Inflammatory macrophage treated with lipopolysaccharide for 1 hour (primary cell): ENCODE measurements at regions not wholly inside any gene's neighbourhood (a gene's known extent, or its start where the extent isn't known, plus 50 kb on each side); places are given as distances from the start of the nearest gene placed in this dataset.
"Not testable (repeated sequence)": the region's sequence is repeated elsewhere in the genome, so short reads cannot be mapped to it uniquely, and the experiment has no call there.

Experiments used
- DNase-seq, 2 donors: peaks; one replicate each; pipeline ENCODE4 v3.0.0-alpha.2; 2020 to 2022

DNA sequence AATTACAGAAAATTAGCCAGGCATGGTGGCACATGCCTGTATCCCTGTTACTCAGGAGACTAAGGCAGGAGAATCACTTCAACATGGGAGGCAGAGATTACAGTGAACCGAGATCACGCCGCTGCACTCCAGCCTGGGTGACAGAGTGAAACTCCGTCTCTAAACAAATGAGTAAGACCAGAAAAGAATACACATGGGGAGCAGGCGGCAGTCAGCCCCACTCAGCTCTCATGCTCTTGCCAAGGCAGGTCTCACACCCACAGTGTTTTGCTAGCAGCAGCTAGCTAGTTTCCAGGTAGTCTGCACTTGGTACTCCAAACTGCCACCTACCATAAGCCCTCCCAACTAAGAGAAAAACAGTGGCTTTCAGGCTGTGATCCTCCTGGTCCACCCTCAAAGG is 722.3 kb upstream of the CTNND2 start:
- DNase-seq: no peak

DNA sequence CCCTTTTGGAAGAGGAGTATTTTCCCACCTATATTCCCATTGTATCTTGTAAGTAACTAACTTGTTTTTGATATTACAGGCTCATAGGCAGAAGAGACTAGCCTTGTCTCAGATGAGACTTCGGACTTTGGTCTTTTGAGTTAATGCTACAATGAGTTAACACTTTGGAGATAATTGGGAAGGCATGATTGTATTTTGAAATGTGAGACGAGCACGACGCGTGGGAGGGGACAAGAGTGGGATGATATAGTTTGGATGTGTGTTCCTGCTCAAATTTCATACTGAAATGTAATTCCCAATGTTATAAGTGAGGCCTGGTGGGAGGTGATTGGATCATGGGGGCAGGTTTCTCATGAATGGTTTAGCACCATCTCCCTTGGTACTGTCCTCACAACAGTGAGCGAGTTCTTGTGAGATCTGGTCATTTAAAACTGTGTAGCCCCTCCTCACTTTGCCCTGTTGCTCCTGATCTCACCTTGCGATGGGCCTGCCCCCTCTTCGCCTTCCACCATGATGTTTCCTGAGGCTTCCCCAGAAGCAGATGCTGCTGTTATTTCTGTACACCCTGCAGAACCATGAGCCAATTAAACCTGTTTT is 721.5 kb upstream of the CTNND2 start:
- no peak for DNase-seq

DNA sequence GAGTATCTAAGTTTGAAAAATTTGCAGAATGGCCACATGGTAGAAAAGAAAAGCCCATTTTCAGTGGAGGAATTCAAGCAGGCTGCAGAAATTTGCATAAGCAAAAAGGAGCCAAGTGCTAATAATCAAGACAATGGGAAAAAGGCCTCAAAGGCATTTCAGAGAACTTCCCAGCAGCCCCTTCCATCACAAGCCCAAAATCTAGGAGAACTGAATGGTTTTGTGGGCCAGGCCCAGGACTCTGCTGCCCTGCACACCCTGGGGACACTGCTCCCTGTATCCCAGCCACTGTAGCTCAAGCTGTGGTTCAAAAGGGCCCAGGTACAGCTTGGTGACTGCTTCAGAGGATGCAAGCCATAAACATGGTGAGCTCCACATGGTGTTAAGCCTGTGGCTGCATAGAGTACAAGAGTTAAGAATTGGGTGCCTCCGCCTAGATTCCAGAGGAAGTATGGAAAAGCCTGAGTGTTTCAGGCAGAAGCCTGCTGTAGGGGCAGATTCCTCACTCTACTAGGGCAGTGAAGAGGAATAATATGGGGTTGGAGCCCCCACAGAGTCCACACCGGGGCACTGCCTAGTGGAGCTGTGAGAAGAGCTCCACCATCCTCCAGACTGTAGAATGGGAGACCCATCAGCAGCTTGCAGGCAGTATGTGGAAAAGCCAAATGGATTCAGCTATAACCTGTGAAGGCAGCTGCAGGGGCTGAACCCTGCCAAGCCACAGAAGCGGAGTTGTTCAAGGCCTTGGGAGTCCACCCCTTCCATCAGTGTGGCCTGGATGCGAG is 720.7 kb upstream of the CTNND2 start:
- DNase-seq: no peak

DNA sequence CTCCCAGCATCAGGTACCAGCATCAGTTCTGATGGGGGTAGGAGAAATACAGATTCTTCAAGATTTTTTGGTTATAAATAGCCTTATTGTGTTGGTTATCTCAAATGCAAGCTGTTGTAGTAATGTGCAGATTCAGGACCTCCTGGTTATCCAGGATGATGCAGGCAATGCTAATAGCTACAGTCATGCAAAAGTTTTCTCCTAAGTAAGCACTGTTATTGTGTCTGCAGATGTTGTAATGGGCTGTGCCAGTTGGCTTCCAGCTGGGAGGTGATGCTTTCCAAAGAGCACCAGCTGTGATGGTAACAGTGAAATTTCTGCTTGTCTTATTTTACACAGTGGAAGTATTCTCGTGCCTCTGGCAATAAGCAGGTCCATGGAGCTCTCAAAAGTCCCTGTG is 719.2 kb upstream of the CTNND2 start:
- DNase-seq: no peak

DNA sequence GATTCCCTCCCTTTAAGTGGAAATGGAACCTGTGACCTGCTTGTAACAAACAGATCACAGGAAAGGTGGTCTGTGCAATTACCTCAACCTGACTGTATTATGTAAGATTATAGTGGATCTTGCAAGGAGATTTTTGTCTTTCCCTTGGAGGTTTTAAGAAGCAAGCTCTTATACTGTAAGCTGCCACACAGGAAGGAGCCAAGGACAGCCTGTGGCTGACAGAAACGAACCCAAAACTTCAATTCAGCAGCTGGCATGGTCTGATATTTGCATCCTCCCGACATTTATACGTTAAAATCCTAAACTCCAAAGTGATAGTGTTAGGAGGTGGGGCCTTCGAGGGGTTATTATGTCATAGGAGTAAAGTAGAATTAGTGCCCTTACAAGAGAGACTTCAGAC is 711.8 kb upstream of the CTNND2 start:
- DNase-seq: no peak

DNA sequence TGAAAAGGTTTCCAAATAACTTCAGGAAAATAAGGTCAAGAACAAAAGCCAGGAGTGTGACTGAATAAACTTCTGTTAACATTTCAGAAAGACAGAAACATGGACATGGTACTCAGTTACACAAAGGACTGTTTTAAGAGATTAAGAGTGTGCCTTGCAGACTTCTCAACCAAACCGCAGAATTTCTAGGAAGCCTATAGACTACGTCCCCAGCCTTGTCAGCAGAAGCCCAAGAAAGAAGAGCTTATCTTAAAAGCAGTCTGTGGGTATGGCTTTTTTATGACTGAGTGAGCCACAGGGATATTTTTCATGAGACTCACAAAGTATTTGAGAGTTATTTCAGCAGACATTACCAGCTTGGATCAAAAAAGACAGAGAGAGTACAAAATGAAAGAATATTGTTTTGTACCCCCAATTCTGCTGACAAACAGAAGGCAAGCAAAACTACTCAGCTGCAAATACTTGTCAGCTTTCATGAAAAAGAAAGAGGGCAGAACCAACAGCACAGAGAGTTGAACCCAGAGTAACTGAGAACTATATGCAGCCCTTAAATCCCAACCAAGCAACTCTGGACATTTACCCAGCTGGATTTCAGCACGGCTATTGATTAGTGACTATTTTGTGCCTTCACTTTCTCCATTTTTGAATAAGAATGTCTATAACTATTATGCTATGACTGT is 711.0 kb upstream of the CTNND2 start:
- no peak for DNase-seq

DNA sequence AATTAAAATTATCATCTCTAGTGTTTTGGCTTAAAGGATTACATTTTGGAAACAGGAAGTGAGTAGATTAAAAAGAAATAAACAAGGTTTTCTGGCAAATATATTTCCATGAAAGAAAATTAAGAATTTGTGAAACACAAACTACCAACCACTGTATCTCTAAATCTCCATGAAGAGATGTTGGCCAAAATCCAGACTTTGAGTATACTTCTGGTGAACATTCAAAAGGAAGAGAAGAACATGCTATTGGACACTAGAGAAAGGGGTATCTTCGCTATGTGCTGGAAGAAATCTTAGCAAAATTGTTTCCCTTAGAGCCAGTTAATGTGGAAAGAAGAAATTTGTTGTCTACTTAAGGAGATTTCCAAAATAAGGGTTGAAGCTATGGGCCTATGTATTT is 710.4 kb upstream of the CTNND2 start:
- no peak for DNase-seq

DNA sequence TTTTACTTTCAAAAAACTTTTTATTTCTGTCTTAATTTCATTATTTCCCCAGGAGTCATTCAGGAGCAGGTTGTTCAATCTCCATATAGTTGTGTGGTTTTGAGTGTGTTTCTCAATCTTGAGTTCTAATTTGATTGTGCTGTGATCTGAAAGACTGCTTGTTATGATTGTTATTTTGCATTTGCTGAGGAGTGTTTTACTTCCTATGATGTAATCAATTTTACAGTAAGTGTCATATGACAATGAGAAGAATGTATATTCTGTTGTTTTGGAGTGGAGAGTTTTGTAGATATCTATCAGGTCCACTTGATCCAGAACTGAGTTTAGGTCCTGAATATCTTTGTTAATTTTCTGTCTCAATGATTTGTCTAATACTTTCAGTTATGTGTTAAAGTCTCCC is 706.9 kb upstream of the CTNND2 start:
- no peak for DNase-seq

DNA sequence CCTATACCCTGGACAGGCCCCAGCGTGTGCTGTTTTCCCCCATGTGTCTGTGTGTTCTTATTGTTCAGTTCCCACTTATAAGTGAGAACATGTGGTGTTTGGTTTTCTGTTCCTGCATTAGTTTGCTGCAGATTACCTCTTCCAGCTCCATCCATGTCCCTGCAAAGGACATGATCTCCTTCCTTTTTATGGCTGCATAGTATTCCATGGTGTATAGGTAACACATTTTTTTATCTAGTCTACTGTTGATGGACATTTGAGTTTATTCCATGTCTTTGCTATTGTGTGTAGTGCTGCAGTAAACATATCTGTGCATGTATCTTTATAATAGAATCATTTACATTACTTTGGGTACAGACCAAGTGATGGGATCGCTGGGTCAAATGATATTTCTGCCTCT is 703.6 kb upstream of the CTNND2 start:
- DNase-seq: not testable (repeated sequence)

DNA sequence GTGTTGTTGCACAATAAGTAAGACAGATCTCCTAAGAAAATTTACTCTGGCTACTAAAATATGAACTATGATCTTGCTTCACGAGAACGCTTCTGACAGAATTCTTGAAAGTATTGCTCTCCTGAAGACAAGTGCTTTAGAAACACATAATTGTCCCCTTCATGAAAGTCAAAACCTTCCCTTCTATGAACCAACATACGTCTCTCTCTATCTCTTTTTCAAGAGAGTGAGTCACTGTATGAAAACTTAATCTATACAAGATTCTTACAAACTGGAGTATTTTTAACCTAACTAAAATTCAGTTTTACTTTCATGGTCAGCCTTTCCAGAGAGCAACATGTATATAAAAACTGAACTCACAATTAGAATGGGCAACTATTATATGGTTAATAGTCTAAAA is 688.0 kb upstream of the CTNND2 start:
- no peak for DNase-seq

DNA sequence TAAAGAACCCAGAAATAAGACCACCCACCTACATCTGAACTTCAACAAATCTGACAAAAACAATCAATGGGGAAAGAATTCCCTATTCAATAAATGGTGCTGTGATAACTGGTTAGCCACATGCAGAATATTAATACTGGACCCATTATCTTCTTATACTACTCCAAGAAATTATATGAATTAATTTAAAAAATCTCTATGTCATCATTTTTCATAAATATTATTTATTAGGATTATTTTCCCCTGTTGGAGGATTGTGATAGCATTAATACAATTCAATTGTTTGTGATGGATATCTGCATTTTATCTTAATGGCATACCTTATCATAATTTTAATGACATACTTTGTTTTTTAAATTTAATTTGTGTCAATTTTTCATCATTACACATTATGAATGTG is 682.2 kb upstream of the CTNND2 start:
- DNase-seq: no peak

DNA sequence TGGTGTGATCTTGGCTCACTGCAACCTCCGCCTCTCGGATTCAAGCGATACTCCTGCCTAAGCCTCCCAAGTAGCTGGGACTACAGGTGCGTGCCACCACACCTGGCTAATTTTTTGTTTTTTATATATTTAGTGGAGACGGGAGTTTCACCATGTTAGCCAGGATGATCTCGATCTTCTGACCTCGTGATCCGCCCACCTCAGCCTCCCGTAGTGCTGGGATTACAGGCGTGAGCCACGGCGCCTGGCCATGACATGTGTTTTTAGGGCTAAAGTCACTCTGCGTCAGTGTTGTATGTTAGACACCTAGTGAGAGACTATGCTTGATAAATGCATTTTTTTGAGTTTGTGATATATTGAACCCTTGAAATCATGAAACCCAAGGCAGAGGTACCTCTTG is 674.6 kb upstream of the CTNND2 start:
- not testable (repeated sequence) for DNase-seq

DNA sequence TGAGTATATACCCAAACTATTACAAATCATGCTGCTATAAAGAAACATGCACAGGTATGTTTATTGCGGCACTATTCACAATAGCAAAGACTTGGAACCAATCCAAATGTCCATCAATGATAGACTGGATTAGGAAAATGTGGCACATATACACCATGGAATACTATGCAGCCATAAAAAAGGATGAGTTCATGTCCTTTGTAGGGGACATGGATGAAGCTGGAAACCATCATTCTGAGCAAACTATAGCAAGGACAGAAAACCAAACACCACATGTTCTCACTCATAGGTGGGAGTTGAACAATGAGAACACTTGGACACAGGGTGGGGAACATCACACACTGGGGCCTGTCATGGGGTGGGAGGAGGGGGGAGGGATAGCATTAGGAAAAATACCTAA is 672.7 kb upstream of the CTNND2 start:
- not testable (repeated sequence) for DNase-seq

DNA sequence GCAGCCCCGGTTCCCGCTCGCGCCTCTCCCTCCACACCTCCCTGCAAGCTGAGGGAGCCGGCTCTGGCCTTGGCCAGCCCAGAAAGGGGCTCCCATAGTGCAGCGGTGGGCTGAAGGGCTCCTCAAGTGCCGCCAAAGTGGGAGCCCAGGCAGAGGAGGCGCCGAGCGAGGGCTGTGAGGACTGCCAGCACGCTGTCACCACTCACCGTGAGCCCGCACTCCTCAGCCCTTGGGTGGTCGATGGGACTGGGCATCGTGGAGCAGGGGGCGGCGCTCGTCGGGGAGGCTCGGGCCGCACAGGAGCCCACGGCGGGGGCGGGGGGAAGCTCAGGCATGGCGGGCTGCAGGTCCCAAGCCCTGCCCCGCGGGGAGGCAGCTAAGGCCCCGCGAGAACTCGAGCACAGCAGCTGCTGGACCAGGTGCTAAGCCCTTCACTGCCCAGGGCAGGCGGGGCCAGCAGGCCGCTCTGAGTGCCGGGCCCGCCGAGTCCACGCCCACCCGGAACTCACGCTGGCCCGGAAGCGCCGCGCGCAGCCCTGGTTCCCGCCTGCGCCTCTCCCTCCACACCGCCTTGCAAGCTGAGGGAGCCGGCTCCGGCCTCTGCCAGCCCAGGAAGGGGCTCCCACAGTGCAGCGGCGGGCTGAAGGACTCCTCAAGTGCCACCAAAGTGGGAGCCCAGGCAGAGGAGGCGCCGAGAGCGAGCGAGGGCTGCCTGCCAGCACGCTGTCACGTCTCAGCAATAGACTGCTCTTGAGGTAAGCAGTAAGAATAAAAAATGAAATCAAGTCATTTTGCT is 670.2 kb upstream of the CTNND2 start:
- DNase-seq: not testable (repeated sequence)

DNA sequence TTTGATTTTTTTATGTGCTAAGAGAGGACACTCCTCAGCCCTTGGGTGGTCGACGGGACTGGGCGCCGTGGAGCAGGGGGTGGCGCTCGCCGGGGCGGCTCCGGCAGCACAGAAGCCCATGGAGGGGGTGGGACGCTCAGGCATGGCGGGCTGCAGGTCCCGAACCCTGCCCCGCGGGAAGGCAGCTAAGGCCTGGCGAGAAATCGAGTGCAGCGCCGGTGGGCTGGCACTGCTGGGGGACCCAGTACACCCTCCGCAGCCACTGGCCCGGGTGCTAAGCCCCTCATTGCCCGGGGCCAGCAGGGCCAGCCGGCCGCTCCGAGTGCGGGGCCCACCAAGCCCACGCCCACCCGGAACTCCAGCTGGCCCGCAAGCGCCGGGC is 669.7 kb upstream of the CTNND2 start:
- DNase-seq: not testable (repeated sequence)

DNA sequence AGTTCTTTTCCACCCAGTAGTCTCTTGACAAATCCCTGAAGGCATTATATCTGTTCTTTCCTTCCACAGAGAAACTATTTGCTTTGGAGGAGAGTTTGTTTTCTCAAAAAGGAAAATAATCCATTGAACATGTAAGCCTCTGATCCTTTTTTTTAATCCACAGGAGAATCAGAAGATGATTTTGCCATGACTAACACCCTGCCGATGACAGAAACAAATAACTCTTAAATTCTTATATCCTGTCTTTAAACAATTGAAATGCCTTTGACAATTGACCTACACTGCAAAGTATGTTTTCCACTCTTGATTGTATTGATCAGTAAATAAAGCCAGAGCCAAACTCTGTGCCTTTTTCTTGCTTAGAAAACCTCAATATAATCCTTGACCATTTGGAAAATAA is 666.4 kb upstream of the CTNND2 start:
- no peak for DNase-seq

DNA sequence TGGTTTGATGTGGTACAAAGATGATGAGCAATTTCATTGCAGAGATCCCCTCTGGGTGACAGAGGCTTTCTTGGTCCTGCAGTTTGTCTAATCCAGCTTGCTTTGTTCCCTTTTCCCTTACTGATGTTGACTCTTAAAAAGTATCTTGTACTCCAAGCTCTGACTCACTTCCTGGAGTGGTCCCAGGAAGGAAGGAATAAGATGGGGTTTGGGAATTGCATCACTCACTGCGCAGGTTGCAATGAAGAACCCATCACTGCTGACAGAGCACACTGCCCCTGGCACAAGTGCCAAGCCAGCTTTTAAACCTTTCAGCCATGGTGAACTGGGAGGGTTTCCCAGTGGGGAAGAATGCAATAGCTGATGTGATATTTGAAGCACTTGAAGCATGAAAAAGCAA is 662.2 kb upstream of the CTNND2 start:
- no peak for DNase-seq

DNA sequence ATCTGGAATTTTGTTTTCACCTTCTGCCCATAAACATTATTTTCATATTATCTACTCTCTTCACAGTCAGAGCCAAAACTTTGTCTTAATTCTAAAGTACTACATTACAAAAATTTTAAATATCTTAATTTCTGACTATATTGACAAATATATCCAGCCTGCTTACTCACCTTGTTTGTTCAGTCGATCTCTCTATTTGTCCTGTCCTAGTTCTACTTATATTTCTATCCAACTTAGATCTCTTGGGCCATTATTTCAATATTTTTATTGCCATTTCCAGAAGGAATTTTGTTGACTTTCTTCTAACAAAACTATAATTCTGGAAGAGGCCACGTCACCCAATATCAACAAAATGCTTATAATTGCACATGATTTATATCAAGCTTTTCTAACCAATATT is 652.8 kb upstream of the CTNND2 start:
- no peak for DNase-seq

DNA sequence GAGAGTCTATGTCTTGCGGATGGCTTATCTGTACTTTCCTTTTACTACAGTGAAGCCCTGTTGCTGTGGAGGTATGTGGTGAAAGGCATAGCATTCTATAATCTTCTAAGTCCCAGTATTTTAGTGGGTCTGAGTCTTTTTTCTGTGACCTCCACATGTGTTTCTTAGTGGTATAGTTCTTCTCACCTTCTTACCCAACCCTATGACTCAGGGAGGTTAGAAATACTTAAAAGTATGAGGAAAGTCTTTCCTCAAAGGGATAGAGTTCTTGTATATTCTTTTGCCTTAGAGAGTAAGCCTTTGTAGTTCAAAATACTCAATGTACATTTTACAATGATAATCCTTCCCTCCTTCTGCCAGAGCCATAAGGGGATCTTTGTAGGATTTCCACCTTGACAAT is 621.9 kb upstream of the CTNND2 start:
- DNase-seq: no peak

DNA sequence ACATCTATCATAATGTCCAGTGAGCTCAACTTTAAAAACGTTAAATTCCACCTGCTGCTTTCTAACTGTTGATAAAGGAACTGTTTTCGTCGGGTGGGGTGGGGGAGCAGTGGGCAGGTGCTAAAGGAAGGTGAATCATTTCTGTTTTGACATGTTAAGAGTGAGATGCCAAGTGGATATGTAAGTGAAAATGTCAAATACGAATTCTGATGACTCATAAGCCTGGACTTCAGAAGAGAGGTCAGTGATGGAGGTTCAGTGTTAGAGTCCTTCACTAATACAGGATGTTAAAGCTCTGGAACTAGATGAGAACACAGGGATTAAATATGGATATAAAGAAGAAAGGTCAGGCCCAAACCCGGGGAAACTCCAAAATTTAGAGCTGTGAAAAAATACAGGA is 617.9 kb upstream of the CTNND2 start:
- no peak for DNase-seq

DNA sequence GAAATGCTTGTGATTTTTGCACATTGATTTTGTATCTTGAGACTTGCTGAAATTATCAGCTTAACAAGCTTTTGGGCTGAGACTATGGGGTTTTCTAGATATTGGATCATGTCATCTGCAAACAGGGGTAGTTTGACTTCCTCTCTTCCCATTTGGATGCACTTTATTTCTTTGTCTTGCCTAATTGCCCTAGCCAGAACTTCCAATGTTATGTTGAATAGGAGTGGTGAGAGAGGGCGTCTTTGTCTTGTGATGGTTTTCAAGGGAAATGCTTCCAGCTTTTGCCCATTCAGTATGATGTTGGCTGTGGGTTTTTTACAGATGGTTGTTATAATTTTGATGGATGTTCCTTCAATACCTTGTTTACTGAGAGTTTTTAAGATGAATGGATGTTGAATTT is 600.7 kb upstream of the CTNND2 start:
- DNase-seq: not testable (repeated sequence)

DNA sequence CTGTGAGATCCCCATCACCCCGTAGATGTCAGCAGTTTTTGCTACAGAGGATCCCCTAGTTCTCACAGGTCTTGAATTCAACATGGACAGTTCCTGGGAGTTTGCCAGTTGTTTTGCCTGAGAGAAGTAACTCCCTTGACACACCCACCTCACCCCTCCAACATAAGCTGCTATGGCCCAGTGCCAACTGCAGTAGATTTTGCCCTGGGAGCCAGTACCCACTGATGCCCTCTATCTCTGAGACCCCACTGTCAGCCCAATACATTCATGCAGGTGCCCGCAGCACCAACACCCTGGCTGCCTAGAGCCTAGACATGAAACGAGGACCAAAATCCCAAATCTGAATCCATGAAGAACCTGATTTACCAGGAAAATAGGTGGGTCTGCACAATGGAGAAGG is 583.9 kb upstream of the CTNND2 start:
- DNase-seq: no peak

DNA sequence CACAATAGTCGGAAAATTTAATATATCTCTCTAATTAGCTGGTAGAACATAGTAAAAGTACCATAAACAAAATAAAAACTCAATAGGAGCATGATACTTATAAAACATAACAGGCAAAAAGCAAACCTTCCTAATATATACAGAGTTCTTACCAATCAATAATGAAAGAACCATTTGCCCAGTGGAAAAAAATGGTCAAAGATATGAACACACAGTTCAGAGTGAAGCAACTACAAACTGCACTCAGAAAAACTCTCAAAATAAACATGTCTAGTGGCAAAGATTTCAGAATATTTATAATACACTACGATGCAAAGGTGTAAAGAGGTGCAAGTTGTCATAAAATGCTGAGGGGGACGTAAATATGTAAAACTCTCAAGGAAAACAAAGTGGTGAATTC is 576.2 kb upstream of the CTNND2 start:
- no peak for DNase-seq

DNA sequence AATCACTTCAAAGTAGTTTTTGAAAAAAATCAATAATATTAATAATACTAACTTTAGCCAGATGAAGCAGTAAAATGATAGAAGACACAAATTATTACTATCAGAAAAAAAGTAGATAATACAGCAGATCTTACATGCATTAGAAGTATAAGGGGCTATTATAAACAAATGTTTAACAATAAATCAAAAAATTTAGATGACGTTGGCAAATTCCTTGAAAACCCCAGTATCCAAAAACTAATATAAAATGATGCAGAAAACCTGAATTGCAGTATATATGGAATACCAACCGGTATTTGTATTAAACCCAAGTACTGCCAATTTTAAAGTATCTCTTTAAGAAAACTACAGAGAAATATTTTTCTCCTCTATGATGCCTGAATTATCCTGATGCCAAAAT is 573.3 kb upstream of the CTNND2 start:
- DNase-seq: no peak
